A549 (cell line): ENCODE measurements at regions not wholly inside any gene's neighbourhood (a gene's known extent, or its start where the extent isn't known, plus 50 kb on each side); places are given as distances from the start of the nearest gene placed in this dataset.

Experiments used
- BCL3 ChIP-seq: fragments of >200 bp; sonication (Bioruptor Twin); formaldehyde crosslinking; IDR thresholded peaks from 3 replicates; pipeline ENCODE4 v1.6.1; 2016
- CEBPB ChIP-seq, 2 experiments: fragments of >200 bp in 1 of 2; sonication (Bioruptor Twin) in 1 of 2; formaldehyde crosslinking in 1 of 2; IDR thresholded peaks; 2 replicates each; pipeline ENCODE4 v1.6.1; 2012 to 2016
- CTCF ChIP-seq: fragments of >200 bp; sonication (Bioruptor Twin); formaldehyde crosslinking; IDR thresholded peaks from 3 replicates; pipeline ENCODE4 v1.5.1; 2016
- NR3C1 ChIP-seq: fragments of >200 bp; sonication (Bioruptor Twin); formaldehyde crosslinking; IDR thresholded peaks from 3 replicates; pipeline ENCODE4 v1.6.1; 2017
- POLR2A ChIP-seq: IDR thresholded peaks from 2 replicates; pipeline ENCODE4 v1.6.1; 2012; ENCODE audit warnings: mild to moderate bottlenecking, low read length
- ZNF302 ChIP-seq: fragments of 250-450 bp; sonication (Bioruptor Pico); IDR thresholded peaks from 2 replicates; pipeline ENCODE4 v1.9.0; 2021; ENCODE audit warnings: inconsistent platforms, mild to moderate bottlenecking, moderate library complexity

GRCh38 chr7:65307651-65308299 is 65.9 kb upstream of the ZNF92 start:
- TF ChIP-seq ZNF302 (CRISPR knock-in tag) (no peak), BCL3 (no peak), CEBPB (IDR thresholded peaks at IDR 0.05) (no peak), POLR2A (no peak), CTCF (peak; percentile 84), NR3C1 (no peak)
